Mesenchymal stem cell (in vitro differentiated cells and primary cell): ENCODE measurements at regions not wholly inside any gene's neighbourhood (a gene's known extent, or its start where the extent isn't known, plus 50 kb on each side); places are given as distances from the start of the nearest gene placed in this dataset.

Source experiments
- DNase-seq: peaks from one replicate; pipeline ENCODE4 v3.0.0-alpha.2; 2013
- H2AFZ ChIP-seq: one replicate; pipeline ENCODE4 v1.6.1; 2013; ENCODE audit warnings: low read depth, mild to moderate bottlenecking, control low read depth, inconsistent platforms, low read length, moderate library complexity
- H2AK5ac ChIP-seq: 2 replicates; pipeline ENCODE4 v1.6.1; 2013; ENCODE audit warnings: low read length, moderate library complexity, mild to moderate bottlenecking, inconsistent platforms; ENCODE audit not compliant: severe bottlenecking
- H2BK120ac ChIP-seq: one replicate; pipeline ENCODE4 v1.6.1; 2013; ENCODE audit warnings: low read depth, mild to moderate bottlenecking, inconsistent platforms, low read length, moderate library complexity
- H2BK12ac ChIP-seq, 2 experiments: one replicate each; pipeline ENCODE4 v1.6.1; 2013; ENCODE audit warnings: inconsistent platforms in 2 of 2, low read length in 2 of 2, mild to moderate bottlenecking in 2 of 2, moderate library complexity in 2 of 2, control low read depth in 1 of 2
- H2BK15ac ChIP-seq: one replicate; pipeline ENCODE4 v1.6.1; 2013; ENCODE audit warnings: mild to moderate bottlenecking, low read depth, inconsistent platforms; ENCODE audit not compliant: poor library complexity, severe bottlenecking
- H2BK5ac ChIP-seq: 2 replicates; pipeline ENCODE4 v1.6.1; 2013; ENCODE audit warnings: low read depth, mild to moderate bottlenecking, low read length, control low read depth, inconsistent platforms; ENCODE audit not compliant: poor library complexity, severe bottlenecking
- H3K14ac ChIP-seq, 2 experiments: one replicate each; pipeline ENCODE4 v1.6.1; 2013; ENCODE audit warnings: inconsistent platforms in 2 of 2, low read length in 2 of 2, control low read depth in 1 of 2, mild to moderate bottlenecking in 1 of 2, moderate library complexity in 1 of 2
- H3K18ac ChIP-seq, 2 experiments: one replicate each; pipeline ENCODE4 v1.6.1; 2013; ENCODE audit warnings: inconsistent platforms in 2 of 2, low read length in 2 of 2, control low read depth in 1 of 2, low read depth in 1 of 2, mild to moderate bottlenecking in 1 of 2
- H3K23ac ChIP-seq, 2 experiments: one replicate each; pipeline ENCODE4 v1.6.1; 2013; ENCODE audit warnings: inconsistent platforms in 2 of 2, low read length in 2 of 2, mild to moderate bottlenecking in 2 of 2, moderate library complexity in 2 of 2, control low read depth in 1 of 2
- H3K27ac ChIP-seq: 2 replicates; pipeline ENCODE4 v1.5.1; 2013; ENCODE audit warnings: mild to moderate bottlenecking, moderate library complexity, low read length, control low read depth, inconsistent platforms; ENCODE audit not compliant: poor library complexity, severe bottlenecking
- H3K27me3 ChIP-seq, 2 experiments: 2 replicates each; pipeline versions ENCODE4 v1.6.1 to v1.7.0; 2013; ENCODE audit warnings: low read length in 2 of 2, mild to moderate bottlenecking in 2 of 2, moderate library complexity in 2 of 2, control low read depth in 1 of 2, inconsistent platforms in 1 of 2; ENCODE audit not compliant: control insufficient read depth in 1 of 2, insufficient read depth in 1 of 2
- H3K36me3 ChIP-seq, 2 experiments: 2 replicates each; pipeline versions ENCODE4 v1.6.1 to v1.7.0; 2013; ENCODE audit warnings: low read length in 2 of 2, control low read depth in 1 of 2, inconsistent platforms in 1 of 2, low read depth in 1 of 2, mild to moderate bottlenecking in 1 of 2; ENCODE audit not compliant: insufficient read depth in 2 of 2, control insufficient read depth in 1 of 2
- H3K4ac ChIP-seq, 2 experiments: one replicate each; pipeline ENCODE4 v1.6.1; 2013; ENCODE audit warnings: inconsistent platforms in 2 of 2, low read length in 2 of 2, mild to moderate bottlenecking in 2 of 2, moderate library complexity in 2 of 2, control low read depth in 1 of 2, low read depth in 1 of 2
- H3K4me1 ChIP-seq: 2 replicates; pipeline ENCODE4 v1.6.1; 2013; ENCODE audit warnings: low read depth, low read length, control low read depth; ENCODE audit not compliant: control insufficient read depth, insufficient read depth
- H3K4me2 ChIP-seq: 2 replicates; pipeline ENCODE4 v1.6.1; 2013; ENCODE audit warnings: low read length, mild to moderate bottlenecking, inconsistent platforms; ENCODE audit not compliant: poor library complexity, severe bottlenecking
- H3K4me3 ChIP-seq, 2 experiments: 2 replicates each; pipeline versions ENCODE4 v1.5.1 to v1.7.0; 2013; ENCODE audit warnings: low read length in 2 of 2, mild to moderate bottlenecking in 2 of 2, control low read depth in 1 of 2, low read depth in 1 of 2; ENCODE audit not compliant: insufficient read depth in 1 of 2
- H3K79me1 ChIP-seq: replicated peaks from 2 replicates; pipeline ENCODE4 v1.6.1; 2013; ENCODE audit warnings: mild to moderate bottlenecking, control low read depth, low read length, inconsistent platforms; ENCODE audit not compliant: poor library complexity, severe bottlenecking
- H3K9ac ChIP-seq: 2 replicates; pipeline ENCODE4 v1.7.0; 2013; ENCODE audit warnings: mild to moderate bottlenecking, low read length, moderate library complexity
- H3K9me3 ChIP-seq: 2 replicates; pipeline ENCODE4 v1.7.0; 2013; ENCODE audit warnings: mild to moderate bottlenecking, low read length; ENCODE audit not compliant: control insufficient read depth
- H4K8ac ChIP-seq: one replicate; pipeline ENCODE4 v1.6.1; 2013; ENCODE audit warnings: inconsistent platforms, mild to moderate bottlenecking, low read length, moderate library complexity
- H4K91ac ChIP-seq: one replicate; pipeline ENCODE4 v1.6.1; 2013; ENCODE audit warnings: mild to moderate bottlenecking, low read length, inconsistent platforms
- WGBS: methylation state at CpG from one replicate; pipeline ENCODE4 v1.1.7; 2013; ENCODE audit warnings: mixed read lengths; 5-methylcytosine and 5-hydroxymethylcytosine counted together

GRCh38 chr18:30132959-30133358 lies 909.6 kb downstream of the DSC3 start:
- Histone ChIP-seq H3K9ac (no peak overlapping the region), H3K79me1 (no peaks in the 10 kb centered on the region), H3K14ac (no peak overlapping the region), H2AK5ac (no peak overlapping the region), H3K9me3 (peaks cover 8% of the 10 kb centered on the region), H3K4me3 (no peak overlapping the region), H3K23ac (no peak overlapping the region), H2BK12ac (no peak overlapping the region), H2AFZ (no peak overlapping the region), H3K27me3 (no peaks in the 10 kb centered on the region), H3K36me3 (no peaks in the 10 kb centered on the region), H3K4me1 (no peaks in the 10 kb centered on the region), H2BK120ac (no peak overlapping the region), H3K18ac (no peak overlapping the region), H4K8ac (no peak overlapping the region), H2BK5ac (no peak overlapping the region), H3K4ac (no peak overlapping the region), H2BK15ac (no peak overlapping the region), H3K4me2 (no peak overlapping the region), H3K27ac (no peak overlapping the region), H4K91ac (no peak overlapping the region)
- WGBS = no CpG with 5 or more reads among the region's 1 CpG
- DNase-seq = no peak

- no peak overlapping the region for H3K4me3 ChIP-seq
- no peak overlapping the region for H2BK12ac ChIP-seq
- H3K27ac ChIP-seq = no peak overlapping the region
- no peak overlapping the region for H2AK5ac ChIP-seq
- H2BK120ac ChIP-seq = no peak overlapping the region
- H2AFZ ChIP-seq = no peak overlapping the region
- no peak overlapping the region for H2BK5ac ChIP-seq
- peaks cover 14% of the 10 kb centered on the region for H3K9me3 ChIP-seq
- no peaks in the 10 kb centered on the region for H3K4me1 ChIP-seq
- no peak overlapping the region for H4K8ac ChIP-seq
- no peaks in the 10 kb centered on the region for H3K27me3 ChIP-seq
- H3K79me1 ChIP-seq = no peaks in the 10 kb centered on the region
- no peak overlapping the region for H2BK15ac ChIP-seq
- no peak for DNase-seq
- H3K14ac ChIP-seq = no peak overlapping the region
- no peak overlapping the region for H3K9ac ChIP-seq
- no peak overlapping the region for H3K18ac ChIP-seq
- no peak overlapping the region for H3K23ac ChIP-seq
- no peak overlapping the region for H3K4ac ChIP-seq
- no peak overlapping the region for H4K91ac ChIP-seq
- no CpG with 5 or more reads among the region's 1 CpG for WGBS
- H3K4me2 ChIP-seq = no peak overlapping the region
- H3K36me3 ChIP-seq = no peaks in the 10 kb centered on the region
These were observed 921.1 kb downstream of the DSC3 start for GRCh38 chr18:30121397-30121796.

GRCh38 chr18:30113454-30113853 lies 929.1 kb downstream of the DSC3 start:
- H3K4me1 ChIP-seq = no peaks in the 10 kb centered on the region
- H3K14ac ChIP-seq = no peak overlapping the region
- peak overlapping the region; percentile 43 for H3K27ac ChIP-seq
- no peaks in the 10 kb centered on the region for H3K36me3 ChIP-seq
- H3K4ac ChIP-seq = no peak overlapping the region
- H2BK12ac ChIP-seq = no peak overlapping the region
- H2BK5ac ChIP-seq = no peak overlapping the region
- no peak overlapping the region for H3K4me3 ChIP-seq
- no peak overlapping the region for H3K18ac ChIP-seq
- no peaks in the 10 kb centered on the region for H3K79me1 ChIP-seq
- no peak overlapping the region for H4K8ac ChIP-seq
- peak overlapping the region; percentile 53 for H3K4me2 ChIP-seq
- H3K27me3 ChIP-seq = no peaks in the 10 kb centered on the region
- H2BK15ac ChIP-seq = no peak overlapping the region
- peaks cover 1% of the 10 kb centered on the region for H3K9me3 ChIP-seq
- no peak overlapping the region for H2AK5ac ChIP-seq
- no peak overlapping the region for H3K23ac ChIP-seq
- no peak overlapping the region for H2BK120ac ChIP-seq
- no peak overlapping the region for H2AFZ ChIP-seq
- no peak overlapping the region for H4K91ac ChIP-seq
- no peak overlapping the region for H3K9ac ChIP-seq
- peak; percentile 1 for DNase-seq

GRCh38 chr18:30106356-30106755 lies 936.2 kb downstream of the DSC3 start:
- H3K23ac ChIP-seq = no peak overlapping the region
- no peak overlapping the region for H3K4me2 ChIP-seq
- H4K8ac ChIP-seq = no peak overlapping the region
- no peaks in the 10 kb centered on the region for H3K9me3 ChIP-seq
- no peak overlapping the region for H3K27ac ChIP-seq
- no peak overlapping the region for H3K9ac ChIP-seq
- no peak overlapping the region for H3K4ac ChIP-seq
- H3K4me3 ChIP-seq = no peak overlapping the region
- no peak for DNase-seq
- H2BK12ac ChIP-seq = no peak overlapping the region
- no peaks in the 10 kb centered on the region for H3K27me3 ChIP-seq
- no peak overlapping the region for H2BK5ac ChIP-seq
- no peak overlapping the region for H2BK15ac ChIP-seq
- no peaks in the 10 kb centered on the region for H3K36me3 ChIP-seq
- no peak overlapping the region for H2AK5ac ChIP-seq
- no peak overlapping the region for H2AFZ ChIP-seq
- no peaks in the 10 kb centered on the region for H3K4me1 ChIP-seq
- H3K18ac ChIP-seq = no peak overlapping the region
- H2BK120ac ChIP-seq = no peak overlapping the region
- no peaks in the 10 kb centered on the region for H3K79me1 ChIP-seq
- H3K14ac ChIP-seq = no peak overlapping the region
- WGBS = 100% methylated on average over 1 of the region's 1 CpG
- H4K91ac ChIP-seq = no peak overlapping the region
